Fibroblast of mammary gland (primary cell): ENCODE measurements at regions not wholly inside any gene's neighbourhood (a gene's known extent, or its start where the extent isn't known, plus 50 kb on each side); places are given as distances from the start of the nearest gene placed in this dataset.

Experiments used
- DNase-seq: peaks from one replicate; pipeline ENCODE4 v3.0.0-alpha.2; 2010; ENCODE audit warnings: low read depth
- H3K4me3 ChIP-seq: 2 replicates; pipeline ENCODE4 v1.5.1; 2011; ENCODE audit warnings: low read depth, mild to moderate bottlenecking, low read length, moderate library complexity; ENCODE audit not compliant: control insufficient read depth
- CTCF ChIP-seq: conservative IDR thresholded peaks from 2 replicates; pipeline ENCODE4 v1.5.1; 2011; ENCODE audit warnings: low read depth, low read length, inconsistent platforms; ENCODE audit not compliant: control insufficient read depth, insufficient read depth

GRCh38 chr2:145075454-145076062 lies 555.6 kb upstream of the ZEB2 start:
- no peak for DNase-seq
- TF ChIP-seq CTCF: no peak
- no peak overlapping the region for H3K4me3 ChIP-seq

GRCh38 chr2:145070703-145071102 lies 550.8 kb upstream of the ZEB2 start:
- H3K4me3 ChIP-seq: no peak overlapping the region
- no peak for DNase-seq
- TF ChIP-seq CTCF: no peak

GRCh38 chr2:145068509-145068908 lies 548.6 kb upstream of the ZEB2 start:
- H3K4me3 ChIP-seq: no peak overlapping the region
- DNase-seq: no peak
- no peak for TF ChIP-seq CTCF

GRCh38 chr2:145067549-145068030 lies 547.7 kb upstream of the ZEB2 start:
- TF ChIP-seq CTCF: no peak
- DNase-seq: no peak
- no peak overlapping the region for H3K4me3 ChIP-seq

GRCh38 chr2:145066856-145067548 lies 547.1 kb upstream of the ZEB2 start:
- TF ChIP-seq CTCF: no peak
- DNase-seq: peak; percentile 53
- H3K4me3 ChIP-seq: no peak overlapping the region

- H3K4me3 ChIP-seq: no peak overlapping the region
- peak; percentile 38 for DNase-seq
- TF ChIP-seq CTCF: no peak
Measured at GRCh38 chr2:145066151-145066661, 546.3 kb upstream of the ZEB2 start.
